GM18498 (cell line): ENCODE measurements at regions not wholly inside any gene's neighbourhood (a gene's known extent, or its start where the extent isn't known, plus 50 kb on each side); places are given as distances from the start of the nearest gene placed in this dataset.
"Not testable (repeated sequence)": the region's sequence is repeated elsewhere in the genome, so short reads cannot be mapped to it uniquely, and the experiment has no call there.

Source experiments
- ATAC-seq: cut with Tn5 transposase; IDR thresholded peaks from one replicate; pipeline ENCODE4 v1.9.1; 2021; ENCODE audit warnings: mild to moderate bottlenecking, moderate library complexity; ENCODE audit not compliant: unreplicated experiment

DNA sequence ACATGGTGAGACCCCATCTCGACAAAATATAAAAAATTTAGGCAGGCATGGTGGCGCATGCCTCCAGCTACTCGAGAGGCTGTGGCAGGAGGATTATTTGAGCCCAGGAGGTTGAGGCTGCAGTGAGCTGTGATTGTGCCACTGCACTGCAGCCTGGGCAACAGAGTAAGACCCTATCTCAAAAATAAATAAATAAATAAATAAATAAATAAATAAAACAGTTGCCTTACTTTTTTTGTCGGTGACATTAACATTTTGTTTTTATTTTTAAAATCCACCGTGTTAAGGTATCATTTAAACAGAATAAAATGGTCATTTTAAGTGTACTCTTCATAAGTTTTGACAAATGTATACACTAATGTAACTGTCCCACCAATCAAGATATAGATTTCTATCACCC lies 57.0 kb downstream of the RASL11A start:
- no peak for ATAC-seq

DNA sequence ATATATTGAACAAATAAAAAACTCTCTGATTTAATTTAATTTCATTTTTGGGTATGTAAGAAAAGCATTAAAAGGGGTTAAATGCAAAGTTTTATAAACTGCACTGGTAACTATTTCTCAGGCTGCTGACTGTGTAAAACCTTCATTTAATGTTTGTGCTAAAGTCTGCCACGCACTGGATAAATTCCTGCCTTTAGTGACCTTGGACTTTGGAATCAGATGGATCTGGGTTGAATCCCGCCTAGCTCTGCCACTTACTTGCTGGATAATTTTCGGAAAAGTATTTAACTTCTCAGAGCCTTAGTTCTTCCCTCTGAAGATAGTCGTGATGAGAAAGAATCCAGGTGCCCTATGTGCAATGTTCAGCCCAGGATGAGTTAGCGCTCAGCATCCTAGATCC lies 58.6 kb downstream of the RASL11A start:
- ATAC-seq: no peak

DNA sequence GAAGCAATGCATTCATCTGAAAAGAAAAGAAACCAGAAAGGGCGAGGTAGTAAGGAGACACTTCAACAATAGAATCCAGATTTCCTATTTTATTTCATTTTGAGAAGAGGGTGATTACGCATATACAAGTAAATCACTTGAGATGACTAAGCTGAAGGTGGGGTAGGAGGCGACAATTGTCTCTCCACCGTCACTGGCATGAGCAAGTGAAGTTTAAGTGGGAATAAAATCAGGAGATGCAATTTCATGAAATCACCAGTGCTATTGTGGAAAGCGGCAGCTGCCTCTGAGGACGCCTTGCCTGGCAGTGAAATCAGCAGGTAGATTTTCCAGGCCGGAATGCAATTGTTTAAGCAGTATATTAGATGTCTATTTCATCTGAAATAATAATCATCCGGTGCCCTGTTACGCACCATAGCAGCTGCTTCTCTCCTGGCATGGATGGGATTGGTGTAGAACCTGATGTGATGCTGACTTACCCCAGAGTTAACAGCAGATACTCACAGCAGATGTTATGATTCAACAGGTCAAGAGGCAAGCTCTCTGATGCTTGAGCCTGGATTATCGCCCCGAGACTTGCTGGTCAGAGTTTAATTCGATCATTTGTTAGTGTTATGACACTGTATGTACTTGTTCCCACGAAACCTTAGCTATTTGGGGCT lies 64.3 kb downstream of the RASL11A start:
- no peak for ATAC-seq

DNA sequence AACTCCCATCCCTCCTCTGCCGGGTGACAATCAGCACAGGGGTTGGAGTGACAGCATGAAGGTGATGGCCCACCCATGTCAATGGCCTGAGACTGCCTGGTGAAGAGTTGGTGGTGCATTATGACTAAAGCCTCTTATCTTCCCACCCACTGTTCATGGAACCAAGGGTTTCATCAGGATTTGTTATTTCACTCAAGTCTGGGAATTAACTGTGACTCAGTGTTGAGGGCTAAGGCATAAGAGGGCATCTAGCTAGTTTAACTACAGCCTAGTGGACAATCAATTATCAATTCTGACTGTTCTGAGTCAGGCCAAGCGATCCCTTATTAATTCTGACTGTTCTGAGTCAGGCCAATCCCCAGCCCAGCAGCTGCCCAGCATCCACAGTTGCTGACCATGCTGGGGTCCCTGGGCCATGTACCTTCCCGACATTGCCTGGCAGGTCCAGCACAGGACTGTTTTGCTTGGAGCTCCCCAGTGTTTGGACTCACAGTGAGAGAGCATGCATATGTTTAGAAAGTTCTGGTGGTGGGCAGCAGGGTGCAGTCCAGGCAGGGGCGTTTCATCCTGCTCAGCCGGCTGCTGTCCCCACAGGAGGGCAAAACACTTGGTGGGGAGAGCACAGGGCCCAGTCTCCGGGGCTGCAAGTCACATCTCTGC lies 65.5 kb downstream of the RASL11A start:
- ATAC-seq: no peak

DNA sequence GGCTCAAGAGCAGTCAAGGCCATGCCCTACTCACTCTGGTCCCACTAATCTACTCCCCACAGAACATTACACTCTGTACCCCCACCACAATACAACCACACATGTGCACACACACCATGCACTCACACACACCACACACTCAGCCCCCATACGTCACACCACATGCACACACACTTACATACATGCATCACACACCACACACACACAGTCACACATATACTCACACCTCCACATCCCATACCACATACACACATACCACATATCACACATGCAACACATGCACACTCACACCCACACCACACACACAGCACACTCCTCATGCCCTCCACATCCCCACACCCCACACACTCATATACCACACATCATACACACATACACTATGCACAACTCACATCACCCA lies 67.6 kb downstream of the RASL11A start:
- no peak for ATAC-seq

DNA sequence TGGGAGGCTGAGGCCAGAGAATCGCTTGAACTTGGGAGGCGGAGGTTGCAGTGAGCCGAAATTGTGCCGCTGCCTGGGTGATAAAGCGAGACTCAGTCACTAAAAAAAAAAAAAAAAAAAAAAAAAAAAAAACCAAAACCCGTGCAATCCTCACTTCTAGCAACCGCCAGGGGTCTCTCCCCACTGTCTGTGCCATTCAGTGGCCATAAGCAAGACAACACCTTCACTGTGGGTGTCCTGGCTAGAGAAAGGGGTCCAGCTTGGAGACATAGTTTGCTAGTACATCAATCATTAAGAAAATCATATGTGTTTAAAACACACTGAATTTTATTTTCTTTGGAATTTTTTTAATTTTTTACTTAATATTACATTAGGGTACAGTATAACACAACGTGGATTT lies 68.2 kb downstream of the RASL11A start:
- no peak for ATAC-seq

DNA sequence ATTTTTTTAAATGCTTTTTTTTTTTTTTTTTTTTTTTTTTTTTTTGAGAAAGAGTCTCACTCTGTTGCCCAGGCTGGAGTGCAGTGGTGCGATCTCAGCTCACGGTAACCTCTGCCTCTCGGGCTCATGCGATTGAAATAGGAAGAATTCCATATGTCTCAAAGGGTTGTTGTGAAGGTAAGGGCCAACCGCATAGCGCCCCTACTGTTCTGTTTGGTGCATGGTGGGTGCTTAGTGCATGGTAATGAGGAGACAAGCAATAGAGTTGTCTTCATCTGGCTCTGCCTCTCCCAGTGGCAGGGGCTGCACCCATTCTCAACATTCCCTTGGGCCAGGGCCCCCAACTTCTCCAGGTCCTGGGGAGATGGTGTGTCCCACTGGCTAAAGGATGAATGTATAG lies 68.7 kb downstream of the RASL11A start:
- ATAC-seq: peak; percentile 69

DNA sequence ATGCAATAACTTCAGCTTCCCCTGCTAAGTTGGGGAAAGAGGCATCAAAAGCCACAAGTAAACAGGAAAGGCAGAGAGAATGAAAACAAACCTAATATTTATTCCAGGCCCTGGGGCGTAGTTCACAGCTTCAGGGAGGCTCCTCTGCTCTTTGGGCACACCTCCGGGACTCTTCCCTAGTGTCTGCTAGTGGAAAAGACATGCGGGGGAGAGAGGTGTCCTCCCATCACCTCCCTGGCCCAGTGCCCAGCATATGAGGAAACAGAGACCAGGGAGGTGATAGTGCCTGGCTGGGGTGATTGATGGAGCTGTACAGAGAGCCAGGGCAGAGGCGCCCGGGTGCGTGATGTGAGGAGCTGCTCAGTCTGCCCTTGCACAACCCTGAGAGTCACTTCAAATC lies 71.0 kb downstream of the RASL11A start:
- ATAC-seq: no peak

DNA sequence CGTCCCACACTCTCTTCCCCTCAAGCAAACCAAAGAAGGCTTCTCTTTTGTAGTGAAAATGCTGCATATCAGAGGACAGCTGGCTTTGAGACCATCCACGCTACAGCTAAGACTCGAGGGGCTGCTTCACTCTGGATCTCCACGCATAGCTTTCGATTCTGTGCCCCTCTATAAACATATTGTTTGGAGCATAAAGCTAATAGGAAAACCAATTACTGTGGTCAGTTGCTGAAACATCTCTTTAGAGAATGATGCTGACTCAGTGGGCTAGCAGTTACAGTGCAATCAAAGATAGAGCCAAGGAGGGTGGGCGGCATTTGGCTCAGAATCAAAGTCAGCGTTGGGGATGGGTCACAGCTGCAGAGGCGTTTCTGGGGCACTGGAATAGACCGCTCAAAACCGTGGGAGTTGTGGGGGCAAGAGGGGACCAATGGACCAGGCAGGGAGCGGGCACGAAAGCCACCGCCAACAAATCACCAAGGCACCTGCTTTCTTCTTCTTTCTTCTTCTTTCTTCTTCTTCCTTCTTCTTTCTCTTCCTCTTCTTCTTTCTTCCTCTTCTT lies 76.7 kb downstream of the RASL11A start:
- ATAC-seq: no peak

DNA sequence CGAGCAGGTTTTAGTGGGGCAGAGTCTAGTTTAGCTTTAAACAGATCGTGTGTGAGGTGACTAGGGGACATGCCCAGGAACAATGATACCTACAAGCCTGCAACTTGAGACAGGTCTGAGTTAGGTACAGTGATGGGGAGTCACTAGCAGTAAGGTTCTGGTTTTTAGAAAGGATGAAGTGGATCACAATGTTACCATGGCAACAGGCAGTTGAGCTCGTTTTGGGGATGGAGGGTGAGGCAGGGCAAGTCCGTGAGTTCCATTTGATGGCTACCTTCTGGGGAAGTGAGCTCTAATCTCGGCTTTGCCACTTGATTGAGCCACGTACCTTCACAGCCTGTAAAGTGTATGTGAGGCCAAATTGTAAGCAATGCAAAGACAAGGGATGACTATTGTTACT lies 76.0 kb upstream of the GTF3A start:
- no peak for ATAC-seq

DNA sequence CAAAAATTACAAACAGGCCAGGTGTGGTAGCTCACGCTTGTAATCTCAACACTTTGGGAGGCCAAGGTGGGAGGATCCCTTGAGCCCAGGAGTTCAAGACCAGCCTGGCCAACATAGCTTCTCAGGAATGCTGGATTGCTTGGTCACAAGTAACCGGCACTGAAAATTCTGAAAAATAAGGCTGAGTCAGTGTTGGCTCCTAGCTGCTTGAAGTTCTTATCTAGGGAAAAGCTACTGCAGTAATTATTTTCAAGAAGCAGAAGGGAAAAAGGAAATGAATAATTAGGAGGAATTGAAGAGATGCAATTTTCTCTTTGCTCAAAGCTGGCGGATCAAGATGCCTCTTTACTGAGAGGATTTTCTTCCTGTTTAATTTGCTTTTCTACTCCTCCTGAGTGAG lies 75.0 kb upstream of the GTF3A start:
- ATAC-seq: no peak

DNA sequence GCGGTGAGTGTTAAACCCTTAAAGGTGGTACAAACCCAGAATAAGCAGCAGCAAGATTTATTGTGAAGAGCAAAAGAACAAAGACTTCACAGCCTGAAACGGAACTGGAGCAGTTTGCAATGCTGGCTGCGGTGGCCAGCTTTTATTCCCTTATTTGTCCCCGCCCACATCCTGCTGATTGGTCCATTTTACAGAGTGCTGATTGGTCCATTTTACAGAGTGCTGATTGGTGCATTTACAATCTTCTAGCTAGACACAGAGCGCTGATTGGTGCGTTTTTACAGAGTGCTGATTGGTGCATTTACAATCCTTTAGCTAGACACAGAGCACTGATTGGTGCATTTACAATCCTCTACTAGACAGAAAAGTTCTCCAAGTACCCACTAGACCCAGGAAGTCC lies 73.6 kb upstream of the GTF3A start:
- ATAC-seq: not testable (repeated sequence)

DNA sequence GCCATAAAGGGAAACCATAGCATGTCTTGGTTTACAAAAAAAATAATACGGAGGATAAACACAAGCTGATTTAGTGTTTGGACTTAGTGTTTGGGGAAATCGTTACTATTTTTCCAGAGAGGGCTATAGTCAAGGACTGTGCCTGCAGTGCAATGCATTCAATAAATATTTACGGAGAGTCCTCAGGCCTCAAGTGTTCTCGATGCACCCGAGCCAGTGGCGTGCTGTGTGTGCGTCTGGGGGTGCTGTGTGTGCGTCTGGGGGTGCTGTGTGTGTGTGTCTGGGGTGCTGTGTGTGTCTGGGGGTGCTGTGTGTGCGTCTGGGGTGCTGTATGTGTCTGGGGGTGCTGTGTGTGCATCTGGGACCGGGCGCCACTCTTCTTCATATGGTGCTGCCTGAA lies 71.7 kb upstream of the GTF3A start:
- ATAC-seq: peak; percentile 11

DNA sequence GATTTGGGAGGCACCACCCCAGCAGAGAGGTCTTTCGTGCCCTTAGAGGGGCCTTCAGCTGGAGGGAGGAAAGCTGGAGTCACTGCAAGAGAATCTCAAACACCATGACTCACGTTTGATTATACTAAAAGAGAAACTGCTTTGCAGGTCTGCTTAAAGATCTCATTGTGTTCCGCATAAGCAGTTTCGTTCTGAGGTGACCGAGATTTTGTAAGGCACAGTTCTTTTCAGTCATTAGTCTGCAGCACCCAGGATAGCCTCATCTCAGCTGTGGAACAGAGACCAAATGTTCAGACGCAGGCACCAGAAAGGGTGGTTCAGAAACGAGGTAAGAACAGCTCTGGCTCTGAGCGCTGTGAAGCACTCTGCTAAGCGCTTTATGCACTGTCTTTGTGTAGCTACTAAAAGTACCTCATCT lies 71.2 kb upstream of the GTF3A start:
- ATAC-seq: peak; percentile 97

DNA sequence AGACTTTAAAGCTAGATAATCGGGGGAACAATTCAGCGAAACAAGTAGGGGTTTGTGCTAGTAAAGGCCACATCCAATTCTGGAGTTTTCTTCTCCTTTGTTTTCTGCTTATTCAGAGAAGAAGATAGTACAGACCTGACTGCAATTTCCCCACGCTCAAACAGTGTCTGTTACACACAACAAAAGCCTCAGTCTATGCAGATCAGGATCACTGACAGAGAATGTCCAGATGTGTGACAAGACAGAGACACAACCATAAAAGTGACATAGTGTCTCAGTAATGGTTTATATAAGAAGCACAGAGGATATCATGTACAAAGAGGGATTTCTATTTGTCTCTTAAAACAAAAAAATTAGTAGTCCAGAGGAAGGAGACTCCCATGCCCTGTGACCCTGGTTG lies 70.7 kb upstream of the GTF3A start:
- ATAC-seq: no peak

DNA sequence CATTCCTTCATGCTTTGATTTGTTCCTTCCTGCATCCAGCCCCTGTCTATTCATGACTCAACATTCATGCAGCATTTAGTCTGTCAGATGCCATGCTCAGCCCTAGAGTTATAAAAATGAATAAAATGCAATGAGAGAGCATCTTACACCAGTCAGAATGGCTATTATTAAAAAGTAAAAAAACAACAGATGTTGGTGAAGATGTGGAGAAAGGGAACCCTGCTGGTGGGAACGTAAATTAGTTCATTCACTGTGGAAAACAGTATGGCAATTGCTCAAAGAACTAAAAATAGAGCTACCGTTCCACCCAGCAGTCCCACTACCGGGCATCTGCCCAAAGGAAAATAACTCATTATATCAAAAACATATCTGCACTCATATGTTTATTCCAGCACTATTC lies 70.0 kb upstream of the GTF3A start:
- no peak for ATAC-seq

DNA sequence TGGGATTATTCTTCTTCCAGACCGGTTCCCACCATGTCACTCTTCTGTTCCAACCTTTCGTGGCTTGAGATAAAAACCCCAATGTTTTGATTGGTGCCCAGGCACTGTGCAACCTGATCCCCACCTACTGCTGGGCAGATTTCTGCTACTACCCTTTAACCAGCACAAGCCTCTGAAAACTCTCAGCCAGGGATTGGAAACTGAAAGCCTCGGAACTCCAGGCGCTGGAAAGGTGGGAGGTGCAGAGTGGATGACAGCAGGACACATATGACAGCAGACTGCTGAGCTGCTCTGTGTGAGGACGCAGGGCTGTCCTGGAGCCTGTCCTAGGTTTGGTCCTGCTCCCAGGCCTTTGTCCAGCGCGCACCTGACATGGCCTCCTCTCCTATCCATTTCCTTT lies 68.5 kb upstream of the GTF3A start:
- no peak for ATAC-seq

DNA sequence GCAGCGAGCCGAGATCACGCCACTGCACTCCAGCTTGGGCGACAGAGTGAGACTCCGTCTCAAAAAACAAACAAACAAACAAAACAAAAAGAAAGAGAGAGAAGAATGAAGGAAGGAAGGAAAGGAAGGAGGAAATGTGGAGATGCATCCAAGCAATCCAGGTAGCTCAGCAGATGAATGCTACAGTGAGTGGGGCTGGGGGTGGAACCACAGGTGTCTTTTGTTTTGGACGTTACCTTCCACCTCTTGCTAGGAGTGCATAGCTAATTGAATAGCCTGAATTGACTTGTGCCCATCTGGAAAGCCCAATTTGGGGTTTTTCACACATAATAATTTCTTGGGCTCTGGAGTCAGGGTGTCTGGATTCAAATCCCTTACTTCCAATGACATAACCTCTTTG lies 66.0 kb upstream of the GTF3A start:
- ATAC-seq: no peak

DNA sequence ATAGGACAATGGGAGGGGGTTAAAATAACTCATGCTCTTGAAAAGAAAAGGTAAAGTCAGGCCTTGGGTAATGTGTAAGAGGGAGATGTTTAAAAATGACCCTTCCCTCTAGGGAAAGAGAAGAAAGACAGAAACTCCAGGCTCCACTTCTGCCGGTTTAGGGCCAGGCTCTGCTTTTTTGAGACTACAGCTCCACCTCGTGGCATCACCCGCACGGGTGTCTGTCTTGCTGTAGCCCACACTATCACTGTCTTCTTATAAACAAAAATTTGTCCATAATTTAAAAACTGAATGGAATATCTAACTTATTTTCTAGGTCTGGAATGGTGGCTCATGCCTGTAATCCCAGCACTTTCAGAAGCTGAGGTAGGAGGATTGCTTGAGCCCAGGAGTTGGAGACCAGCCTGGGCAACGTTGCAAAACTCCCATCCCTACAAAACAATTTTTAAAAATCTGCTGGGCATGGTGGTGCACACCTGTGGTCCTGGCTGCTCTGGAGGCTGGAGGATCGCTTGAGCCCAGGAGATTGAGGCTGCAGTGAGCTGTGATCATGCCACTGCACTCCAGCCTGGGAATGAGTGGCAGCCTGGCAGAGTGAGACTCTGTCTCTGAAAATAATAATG lies 65.1 kb upstream of the GTF3A start:
- ATAC-seq: no peak

DNA sequence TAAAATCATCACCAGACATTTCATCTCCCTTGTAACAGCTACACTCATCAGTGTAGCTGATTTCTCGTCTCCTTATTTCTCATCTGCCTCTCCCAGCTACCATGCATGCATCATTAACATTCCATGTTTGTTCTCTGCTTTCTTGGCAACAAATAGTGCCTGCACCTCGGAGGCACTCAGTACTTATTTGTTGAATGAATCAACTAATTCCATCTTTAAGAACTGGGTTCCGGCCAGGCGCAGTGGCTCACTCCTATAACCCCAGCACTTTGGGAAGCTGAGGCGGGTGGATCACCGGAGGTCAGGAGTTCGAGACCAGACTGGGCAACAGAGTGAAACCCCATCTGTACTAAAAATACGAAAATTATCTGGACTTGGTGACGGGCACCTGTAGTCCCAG lies 63.9 kb upstream of the GTF3A start:
- ATAC-seq: no peak

DNA sequence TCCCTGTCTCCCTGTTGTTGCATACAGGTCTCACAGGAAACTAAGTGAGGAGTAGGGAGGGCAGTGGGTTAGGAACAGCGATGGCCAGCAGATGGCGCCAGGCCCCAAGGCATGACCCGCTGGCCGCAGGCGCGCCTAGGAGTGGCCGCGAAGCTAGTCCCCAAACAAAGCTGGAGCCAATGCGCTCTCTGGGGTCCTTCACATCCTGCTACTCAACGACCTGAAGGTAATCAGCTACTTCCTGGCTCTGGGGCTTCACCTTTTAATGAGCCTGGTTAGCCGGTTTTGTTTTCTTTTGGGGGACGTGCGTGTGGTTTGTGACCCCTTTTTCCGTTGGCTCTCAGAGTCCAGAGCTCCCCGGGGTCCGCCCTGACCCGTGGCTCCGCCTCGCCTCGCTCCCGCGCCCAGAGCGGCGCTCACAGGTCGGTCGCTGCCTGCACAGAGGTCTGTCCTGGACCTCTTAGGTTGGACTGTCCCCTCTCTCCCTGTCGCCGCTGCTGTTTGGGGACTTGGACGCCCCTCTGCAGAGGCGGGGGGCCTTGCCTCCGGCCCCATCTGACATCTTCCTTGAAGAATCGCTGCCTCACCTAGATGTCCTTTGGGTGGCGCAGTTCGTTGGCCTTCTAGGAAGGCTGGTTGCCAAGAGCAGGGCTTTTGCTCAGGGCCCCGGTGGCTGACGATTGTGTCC lies 62.2 kb upstream of the GTF3A start:
- peak; percentile 86 for ATAC-seq

DNA sequence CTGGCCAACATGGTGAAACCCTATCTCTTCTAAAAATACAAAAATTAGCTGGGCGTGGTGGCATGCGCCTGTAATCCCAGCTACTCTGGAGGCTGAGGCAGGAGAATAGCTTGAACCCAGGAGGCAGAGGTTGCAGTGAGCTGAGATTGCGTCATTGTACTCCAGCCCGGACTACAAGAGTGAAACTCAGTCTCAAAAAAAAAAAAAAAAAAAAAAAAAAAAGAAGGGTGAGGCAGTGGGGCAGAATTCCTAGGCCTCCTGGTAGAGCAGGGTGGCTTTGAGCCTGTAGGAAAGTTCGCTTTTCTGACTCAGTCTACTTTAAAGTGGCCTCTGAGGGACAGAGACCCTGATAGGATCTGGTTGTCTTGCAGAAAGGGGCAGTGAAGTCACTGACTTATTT lies 60.8 kb upstream of the GTF3A start:
- not testable (repeated sequence) for ATAC-seq
